GM23338 (cell line): ENCODE measurements at regions not wholly inside any gene's neighbourhood (a gene's known extent, or its start where the extent isn't known, plus 50 kb on each side); places are given as distances from the start of the nearest gene placed in this dataset.
A peak's percentile ranks its signal among the peaks of the same experiment; 100 is the strongest.

ENCODE experiments used
- ATAC-seq: fragments of 200-7000 bp; cut with Tn5 transposase; 3 replicates; pipeline ENCODE4 v1.9.1; 2020
- DNase-seq: peaks from one replicate; pipeline ENCODE4 v3.0.0-alpha.2; 2015; ENCODE audit warnings: low spot score
- H2AFZ ChIP-seq: fragments of 200-600 bp; sonication (generic); 2 replicates; pipeline ENCODE4 v1.8.0; 2016; ENCODE audit warnings: antibody characterized with exemption, mild to moderate bottlenecking, moderate library complexity
- H3F3A ChIP-seq: fragments of 200-600 bp; sonication (generic); replicated peaks from 2 replicates; pipeline ENCODE4 v1.8.0; 2017; ENCODE audit warnings: antibody characterized with exemption, mixed run types, low read depth
- H3K27ac ChIP-seq: fragments of 200-600 bp; sonication (generic); 2 replicates; pipeline ENCODE4 v1.6.1; 2016; ENCODE audit warnings: low read depth
- H3K27me3 ChIP-seq: fragments of 200-600 bp; sonication (generic); 2 replicates; pipeline ENCODE4 v1.8.0; 2016; ENCODE audit warnings: mild to moderate bottlenecking, mixed run types, moderate library complexity; ENCODE audit not compliant: insufficient read depth
- H3K36me3 ChIP-seq: fragments of 200-600 bp; sonication (generic); 2 replicates; pipeline ENCODE4 v1.8.0; 2016; ENCODE audit warnings: mild to moderate bottlenecking; ENCODE audit not compliant: insufficient read depth
- H3K4me1 ChIP-seq: fragments of 200-600 bp; sonication (generic); 2 replicates; pipeline ENCODE4 v1.8.0; 2016; ENCODE audit warnings: mild to moderate bottlenecking, moderate library complexity; ENCODE audit not compliant: insufficient read depth
- H3K4me2 ChIP-seq: fragments of 200-600 bp; sonication (generic); 2 replicates; pipeline ENCODE4 v1.7.1; 2017; ENCODE audit warnings: mixed run types
- H3K4me3 ChIP-seq: fragments of 200-600 bp; sonication (generic); 2 replicates; pipeline ENCODE4 v1.6.1; 2016; ENCODE audit warnings: mixed run types
- H3K79me2 ChIP-seq: fragments of 200-600 bp; sonication (generic); replicated peaks from 2 replicates; pipeline ENCODE4 v1.8.0; 2017; ENCODE audit warnings: mild to moderate bottlenecking; ENCODE audit not compliant: insufficient read depth
- H3K9me2 ChIP-seq: fragments of 200-600 bp; sonication (generic); 2 replicates; pipeline ENCODE4 v1.8.0; 2017; ENCODE audit not compliant: insufficient read depth
- H4K20me1 ChIP-seq: fragments of 200-600 bp; sonication (generic); replicated peaks from 2 replicates; pipeline ENCODE4 v1.8.0; 2017; ENCODE audit warnings: mild to moderate bottlenecking; ENCODE audit not compliant: insufficient read depth
- H3K27ac Mint-ChIP-seq: 2 replicates; pipeline ENCODE4 v1.8.0; 2020; ENCODE audit warnings: inconsistent platforms, mild to moderate bottlenecking, moderate library complexity, mixed read lengths
- H3K27me3 Mint-ChIP-seq: 3 replicates; pipeline ENCODE4 v1.8.0; 2022; ENCODE audit warnings: low read depth, mild to moderate bottlenecking, moderate library complexity, mixed read lengths, inconsistent platforms; ENCODE audit not compliant: insufficient read depth, poor library complexity
- H3K36me3 Mint-ChIP-seq: 3 replicates; pipeline ENCODE4 v1.8.0; 2021; ENCODE audit warnings: low read depth, mild to moderate bottlenecking, inconsistent platforms, moderate library complexity, mixed read lengths
- H3K4me1 Mint-ChIP-seq: 3 replicates; pipeline ENCODE4 v1.8.0; 2020; ENCODE audit warnings: mild to moderate bottlenecking, inconsistent platforms, mixed read lengths
- H3K4me3 Mint-ChIP-seq: 3 replicates; pipeline ENCODE4 v1.8.0; 2021; ENCODE audit warnings: moderate library complexity, mild to moderate bottlenecking, inconsistent platforms, mixed read lengths
- H3K9me3 Mint-ChIP-seq: 3 replicates; pipeline ENCODE4 v1.8.0; 2020; ENCODE audit warnings: moderate library complexity, mild to moderate bottlenecking, inconsistent platforms, mixed read lengths
- CREB1 ChIP-seq: fragments of 250-450 bp; sonication (Bioruptor Pico); IDR thresholded peaks from 2 replicates; pipeline ENCODE4 v1.5.0; 2020; ENCODE audit warnings: low read depth, mild to moderate bottlenecking, moderate library complexity
- CTCF ChIP-seq, 2 experiments: fragments of 200-600 bp in 1 of 2; sonication (generic) in 1 of 2; conservative IDR thresholded peaks; 2 replicates each; pipeline versions ENCODE4 v1.5.1 to v1.6.1; 2016 to 2017; ENCODE audit warnings: antibody characterized with exemption in 2 of 2, low read depth in 2 of 2, mild to moderate bottlenecking in 2 of 2, moderate library complexity in 1 of 2
- ETS1 ChIP-seq: IDR thresholded peaks from 2 replicates; pipeline ENCODE4 v1.6.1; 2016; ENCODE audit warnings: antibody characterized with exemption
- EZH2 ChIP-seq: fragments of 200-600 bp; sonication (generic); IDR thresholded peaks from one replicate; pipeline ENCODE4 v1.8.0; 2017; ENCODE audit warnings: antibody characterized with exemption, mild to moderate bottlenecking, low read depth; ENCODE audit not compliant: unreplicated experiment
- EZH2phosphoT487 ChIP-seq: fragments of 200-600 bp; sonication (generic); IDR thresholded peaks from one replicate; pipeline ENCODE4 v1.8.1; 2018; ENCODE audit warnings: antibody characterized with exemption; ENCODE audit not compliant: unreplicated experiment
- POLR2AphosphoS5 ChIP-seq: IDR thresholded peaks from 2 replicates; pipeline ENCODE4 v1.6.1; 2016; ENCODE audit warnings: antibody characterized with exemption, low read depth
- REST ChIP-seq: IDR thresholded peaks from one replicate; pipeline ENCODE4 v1.6.1; 2018; ENCODE audit warnings: antibody characterized with exemption; ENCODE audit not compliant: unreplicated experiment
- ZNF114 ChIP-seq: fragments of 250-450 bp; sonication (Bioruptor Pico); IDR thresholded peaks from 2 replicates; pipeline ENCODE4 v1.5.0; 2020; ENCODE audit warnings: mild to moderate bottlenecking, moderate library complexity
- ZNF331 ChIP-seq: fragments of 250-450 bp; sonication (Bioruptor Pico); IDR thresholded peaks from 2 replicates; pipeline ENCODE4 v1.5.0; 2020; ENCODE audit warnings: low read depth, mild to moderate bottlenecking, moderate library complexity

GRCh38 chr2:129721846-129722245, 257.6 kb upstream of the RAB6C start:
- H3K4me1 Mint-ChIP-seq, result peaks cover 28% of the 10 kb centered on the region
- DNase-seq (peak; percentile 17), ATAC-seq (peak; percentile 48)
- Histone ChIP-seq H3K4me1 (0 out of 2 replicates have a peak, but pooled peaks cover 6% of the 10 kb centered on the region), H3K36me3 (no peaks in the 10 kb centered on the region), H3F3A (no peaks in the 10 kb centered on the region), H3K9me2 (no peaks in the 10 kb centered on the region), H3K27ac (no peak overlapping the region), H3K4me2 (no peak overlapping the region), H3K4me3 (no peak overlapping the region), H3K27me3 (no peaks in the 10 kb centered on the region), H3K79me2 (no peaks in the 10 kb centered on the region), H4K20me1 (no peaks in the 10 kb centered on the region), H2AFZ (peak overlapping the region; percentile 83)
- peaks cover 4% of the 10 kb centered on the region for H3K27me3 Mint-ChIP-seq
- no peaks in the 10 kb centered on the region for H3K36me3 Mint-ChIP-seq
- no peak overlapping the region for H3K4me3 Mint-ChIP-seq
- H3K27ac Mint-ChIP-seq, result no peak overlapping the region
- no peaks in the 10 kb centered on the region for H3K9me3 Mint-ChIP-seq
- TF ChIP-seq ZNF114 (CRISPR knock-in tag), result no peak
- TF ChIP-seq CTCF (conservative IDR thresholded peaks at IDR 0.05; ENCODE audit: low read depth in 2 of 2), result no peak
- TF ChIP-seq EZH2phosphoT487, result no peak
- no peak for TF ChIP-seq REST

- Histone ChIP-seq H3K4me2 (no peak overlapping the region), H2AFZ (peak overlapping the region; percentile 83), H3K4me3 (no peak overlapping the region), H3K36me3 (no peaks in the 10 kb centered on the region), H3K9me2 (no peaks in the 10 kb centered on the region), H3F3A (no peaks in the 10 kb centered on the region), H3K79me2 (no peaks in the 10 kb centered on the region), H3K4me1 (0 out of 2 replicates have a peak, but pooled peaks cover 4% of the 10 kb centered on the region), H3K27me3 (no peaks in the 10 kb centered on the region), H3K27ac (no peak overlapping the region), H4K20me1 (no peaks in the 10 kb centered on the region)
- H3K27me3 Mint-ChIP-seq, result peaks cover 4% of the 10 kb centered on the region
- no peaks in the 10 kb centered on the region for H3K9me3 Mint-ChIP-seq
- DNase-seq (peak; percentile 51), ATAC-seq (peak; percentile 72)
- H3K27ac Mint-ChIP-seq, result no peak overlapping the region
- no peaks in the 10 kb centered on the region for H3K36me3 Mint-ChIP-seq
- H3K4me3 Mint-ChIP-seq, result no peak overlapping the region
- H3K4me1 Mint-ChIP-seq, result peaks cover 22% of the 10 kb centered on the region
- TF ChIP-seq ZNF114 (CRISPR knock-in tag), result no peak
- TF ChIP-seq REST, result no peak
- no peak for TF ChIP-seq CREB1 (CRISPR knock-in tag)
- no peak for TF ChIP-seq EZH2phosphoT487
- TF ChIP-seq CTCF (conservative IDR thresholded peaks at IDR 0.05; ENCODE audit: low read depth in 2 of 2), result no peak
- TF ChIP-seq EZH2, result no peak
- no peak for TF ChIP-seq ETS1
- TF ChIP-seq ZNF331 (CRISPR knock-in tag), result no peak
- TF ChIP-seq POLR2AphosphoS5, result no peak
Measured at GRCh38 chr2:129722306-129723019, 257.0 kb upstream of the RAB6C start.
